ENCODE measurements at regions not wholly inside any gene's neighbourhood (a gene's known extent, or its start where the extent isn't known, plus 50 kb on each side); places are given as distances from the start of the nearest gene placed in this dataset.

DNA sequence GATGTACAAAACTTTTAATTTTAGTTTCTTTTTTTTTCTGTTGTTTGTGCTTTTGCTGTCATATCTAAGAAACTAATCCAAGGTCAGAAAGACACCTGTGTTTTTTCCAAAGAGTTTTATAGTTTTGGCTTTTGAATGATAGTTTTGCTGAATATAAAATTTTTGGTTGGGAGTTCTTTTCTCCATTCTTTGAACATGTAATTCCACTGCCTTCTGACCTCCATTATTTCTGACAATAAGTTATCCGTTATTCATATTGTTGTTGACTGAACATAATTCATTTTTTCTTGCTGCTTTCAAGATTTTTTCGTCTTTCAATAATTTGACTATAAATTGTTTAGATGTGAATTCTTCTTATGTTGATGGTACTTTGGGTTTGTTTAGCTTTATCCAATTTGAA lies 82.2 kb upstream of the SLC24A2 start:
- no peak for DNase-seq
- Histone ChIP-seq H3K36me3 (no peaks in the 10 kb centered on the region), H3K4me3 (no peak overlapping the region), H3K27ac (no peak overlapping the region), H3K9me3 (peaks cover 0 to 14% of the 10 kb centered on the region in 2 donors), H3K27me3 (no peaks in the 10 kb centered on the region), H3K4me1 (no peaks in the 10 kb centered on the region)
- no peak for ATAC-seq
- TF ChIP-seq, protein P1, sequence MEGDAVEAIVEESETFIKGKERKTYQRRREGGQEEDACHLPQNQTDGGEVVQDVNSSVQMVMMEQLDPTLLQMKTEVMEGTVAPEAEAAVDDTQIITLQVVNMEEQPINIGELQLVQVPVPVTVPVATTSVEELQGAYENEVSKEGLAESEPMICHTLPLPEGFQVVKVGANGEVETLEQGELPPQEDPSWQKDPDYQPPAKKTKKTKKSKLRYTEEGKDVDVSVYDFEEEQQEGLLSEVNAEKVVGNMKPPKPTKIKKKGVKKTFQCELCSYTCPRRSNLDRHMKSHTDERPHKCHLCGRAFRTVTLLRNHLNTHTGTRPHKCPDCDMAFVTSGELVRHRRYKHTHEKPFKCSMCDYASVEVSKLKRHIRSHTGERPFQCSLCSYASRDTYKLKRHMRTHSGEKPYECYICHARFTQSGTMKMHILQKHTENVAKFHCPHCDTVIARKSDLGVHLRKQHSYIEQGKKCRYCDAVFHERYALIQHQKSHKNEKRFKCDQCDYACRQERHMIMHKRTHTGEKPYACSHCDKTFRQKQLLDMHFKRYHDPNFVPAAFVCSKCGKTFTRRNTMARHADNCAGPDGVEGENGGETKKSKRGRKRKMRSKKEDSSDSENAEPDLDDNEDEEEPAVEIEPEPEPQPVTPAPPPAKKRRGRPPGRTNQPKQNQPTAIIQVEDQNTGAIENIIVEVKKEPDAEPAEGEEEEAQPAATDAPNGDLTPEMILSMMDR (IDR thresholded peaks at IDR 0.05), result no peak
- intact Hi-C loops (cut with DNase I), result no loop called here

DNA sequence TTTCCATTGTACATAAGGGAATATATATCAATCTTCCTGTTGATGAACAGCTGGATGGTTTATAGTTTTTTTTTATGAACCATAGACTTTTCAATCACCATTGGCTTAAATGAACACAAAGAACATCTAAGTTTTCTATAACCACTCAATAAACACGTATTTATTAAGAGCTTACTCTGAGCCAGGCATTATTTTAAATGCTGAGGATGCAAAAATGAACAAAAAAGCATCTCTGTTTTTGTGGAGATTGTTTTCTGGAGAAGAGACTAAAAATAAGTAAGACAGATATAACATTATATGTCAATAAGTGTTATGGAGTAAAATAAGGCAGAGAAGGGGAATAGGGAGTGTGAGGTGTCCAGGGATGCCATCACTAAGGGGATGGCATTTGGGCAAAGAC lies 52.1 kb upstream of the SLC24A2 start:
- DNase-seq (no peak), ATAC-seq (no peak)
- H3K9me3 ChIP-seq, result no peaks in the 10 kb centered on the region
- no peak overlapping the region for H3K27ac ChIP-seq
- H3K36me3 ChIP-seq, result no peaks in the 10 kb centered on the region
- TF ChIP-seq, protein P1 (IDR thresholded peaks at IDR 0.05), result no peak
- H3K4me1 ChIP-seq, result no peaks in the 10 kb centered on the region
- H3K4me3 ChIP-seq, result no peak overlapping the region
- H3K27me3 ChIP-seq, result no peaks in the 10 kb centered on the region
- intact Hi-C loops (cut with DNase I), result no loop called here
